ENCODE measurements at regions not wholly inside any gene's neighbourhood (a gene's known extent, or its start where the extent isn't known, plus 50 kb on each side); places are given as distances from the start of the nearest gene placed in this dataset.

GRCh38 chr1:208829595-208829994 is 585.4 kb upstream of the PLXNA2 start:
- no peak for DNase-seq
- no peaks in the 10 kb centered on the region for H3K4me1 Mint-ChIP-seq (ENCODE audit: low read depth)
- no peaks in the 10 kb centered on the region for H3K36me3 Mint-ChIP-seq (ENCODE audit: low read depth)
- ChIA-PET CTCF (no interaction called here), POLR2A (no interaction called here)
- H3K27ac Mint-ChIP-seq: no peak overlapping the region
- no peaks in the 10 kb centered on the region for H3K9me3 Mint-ChIP-seq (ENCODE audit: insufficient read depth)
- ATAC-seq: no peak
- no peaks in the 10 kb centered on the region for H3K27me3 Mint-ChIP-seq (ENCODE audit: low read depth)
- H3K4me3 Mint-ChIP-seq: no peak overlapping the region

GRCh38 chr1:208834381-208835096 is 590.4 kb upstream of the PLXNA2 start:
- Mint-ChIP-seq H3K9me3 (ENCODE audit: insufficient read depth) (no peaks in the 10 kb centered on the region), H3K27ac (no peak overlapping the region), H3K4me3 (no peak overlapping the region), H3K4me1 (ENCODE audit: low read depth) (no peaks in the 10 kb centered on the region), H3K36me3 (ENCODE audit: low read depth) (no peaks in the 10 kb centered on the region), H3K27me3 (ENCODE audit: low read depth) (no peaks in the 10 kb centered on the region)
- no peak for DNase-seq
- ChIA-PET POLR2A (no interaction called here), CTCF (no interaction called here)
- ATAC-seq: no peak

- POLR2A ChIA-PET: no interaction called here
- H3K36me3 Mint-ChIP-seq (ENCODE audit: low read depth): no peaks in the 10 kb centered on the region
These were observed 590.9 kb upstream of the PLXNA2 start for GRCh38 chr1:208835097-208835463.

GRCh38 chr1:208835781-208836180 is 591.6 kb upstream of the PLXNA2 start:
- ATAC-seq (no peak), DNase-seq (no peak)
- CTCF ChIA-PET: no interaction called here
- Mint-ChIP-seq H3K4me1 (ENCODE audit: low read depth) (no peaks in the 10 kb centered on the region), H3K36me3 (ENCODE audit: low read depth) (no peaks in the 10 kb centered on the region), H3K9me3 (ENCODE audit: insufficient read depth) (no peaks in the 10 kb centered on the region), H3K27me3 (ENCODE audit: low read depth) (no peaks in the 10 kb centered on the region), H3K4me3 (no peak overlapping the region), H3K27ac (no peak overlapping the region)
- POLR2A ChIA-PET: no interaction called here

More at GRCh38 chr1:208835097-208835463, 590.9 kb upstream of the PLXNA2 start:
- Mint-ChIP-seq H3K27ac (no peak overlapping the region), H3K4me3 (no peak overlapping the region), H3K9me3 (ENCODE audit: insufficient read depth) (no peaks in the 10 kb centered on the region), H3K27me3 (ENCODE audit: low read depth) (no peaks in the 10 kb centered on the region), H3K4me1 (ENCODE audit: low read depth) (no peaks in the 10 kb centered on the region)
- DNase-seq (no peak), ATAC-seq (no peak)
- CTCF ChIA-PET: no interaction called here

GRCh38 chr1:208837242-208837641 is 593.1 kb upstream of the PLXNA2 start:
- ATAC-seq (no peak), DNase-seq (no peak)
- Mint-ChIP-seq H3K9me3 (ENCODE audit: insufficient read depth) (no peaks in the 10 kb centered on the region), H3K4me3 (no peak overlapping the region), H3K27ac (no peak overlapping the region), H3K4me1 (ENCODE audit: low read depth) (no peaks in the 10 kb centered on the region), H3K36me3 (ENCODE audit: low read depth) (no peaks in the 10 kb centered on the region), H3K27me3 (ENCODE audit: low read depth) (no peaks in the 10 kb centered on the region)
- CTCF ChIA-PET: no interaction called here
- POLR2A ChIA-PET: no interaction called here

GRCh38 chr1:208841436-208841835 is 597.3 kb upstream of the PLXNA2 start:
- H3K4me3 Mint-ChIP-seq: no peak overlapping the region
- POLR2A ChIA-PET: no interaction called here
- CTCF ChIA-PET: no interaction called here
- no peak overlapping the region for H3K27ac Mint-ChIP-seq
- H3K4me1 Mint-ChIP-seq (ENCODE audit: low read depth): no peaks in the 10 kb centered on the region
- H3K27me3 Mint-ChIP-seq (ENCODE audit: low read depth): no peaks in the 10 kb centered on the region
- H3K36me3 Mint-ChIP-seq (ENCODE audit: low read depth): no peaks in the 10 kb centered on the region
- no peak for DNase-seq
- ATAC-seq: no peak
- no peaks in the 10 kb centered on the region for H3K9me3 Mint-ChIP-seq (ENCODE audit: insufficient read depth)

GRCh38 chr1:208842451-208842850 is 598.3 kb upstream of the PLXNA2 start:
- ATAC-seq (no peak), DNase-seq (no peak)
- Mint-ChIP-seq H3K27me3 (ENCODE audit: low read depth) (no peaks in the 10 kb centered on the region), H3K27ac (no peak overlapping the region), H3K4me1 (ENCODE audit: low read depth) (no peaks in the 10 kb centered on the region), H3K9me3 (ENCODE audit: insufficient read depth) (no peaks in the 10 kb centered on the region), H3K36me3 (ENCODE audit: low read depth) (no peaks in the 10 kb centered on the region), H3K4me3 (no peak overlapping the region)
- CTCF ChIA-PET: no interaction called here
- POLR2A ChIA-PET: no interaction called here

- Mint-ChIP-seq H3K4me1 (ENCODE audit: low read depth) (no peaks in the 10 kb centered on the region), H3K36me3 (ENCODE audit: low read depth) (no peaks in the 10 kb centered on the region), H3K9me3 (ENCODE audit: insufficient read depth) (no peaks in the 10 kb centered on the region), H3K27ac (no peak overlapping the region), H3K27me3 (ENCODE audit: low read depth) (no peaks in the 10 kb centered on the region), H3K4me3 (no peak overlapping the region)
- ATAC-seq (no peak), DNase-seq (no peak)
- ChIA-PET POLR2A (no interaction called here), CTCF (no interaction called here)
These were observed 600.0 kb upstream of the PLXNA2 start for GRCh38 chr1:208844158-208844557.

- ChIA-PET POLR2A (no interaction called here), CTCF (no interaction called here)
- Mint-ChIP-seq H3K4me3 (no peak overlapping the region), H3K4me1 (ENCODE audit: low read depth) (no peaks in the 10 kb centered on the region), H3K36me3 (ENCODE audit: low read depth) (no peaks in the 10 kb centered on the region), H3K27ac (no peak overlapping the region), H3K9me3 (ENCODE audit: insufficient read depth) (no peaks in the 10 kb centered on the region), H3K27me3 (ENCODE audit: low read depth) (no peaks in the 10 kb centered on the region)
- no peak for DNase-seq
- ATAC-seq: no peak
These were observed 604.7 kb upstream of the PLXNA2 start for GRCh38 chr1:208848854-208849253.

- POLR2A ChIA-PET: no interaction called here
- H3K4me1 Mint-ChIP-seq (ENCODE audit: low read depth): no peaks in the 10 kb centered on the region
- ATAC-seq: no peak
- no peaks in the 10 kb centered on the region for H3K27me3 Mint-ChIP-seq (ENCODE audit: low read depth)
- CTCF ChIA-PET: no interaction called here
- H3K4me3 Mint-ChIP-seq: no peak overlapping the region
- H3K9me3 Mint-ChIP-seq (ENCODE audit: insufficient read depth): no peaks in the 10 kb centered on the region
- H3K36me3 Mint-ChIP-seq (ENCODE audit: low read depth): no peaks in the 10 kb centered on the region
- H3K27ac Mint-ChIP-seq: no peak overlapping the region
- DNase-seq: no peak
These were observed 606.3 kb upstream of the PLXNA2 start for GRCh38 chr1:208850442-208850841.

GRCh38 chr1:208851366-208851765 is 607.2 kb upstream of the PLXNA2 start:
- ATAC-seq (no peak), DNase-seq (no peak)
- no peaks in the 10 kb centered on the region for H3K36me3 Mint-ChIP-seq (ENCODE audit: low read depth)
- no peak overlapping the region for H3K27ac Mint-ChIP-seq
- no peaks in the 10 kb centered on the region for H3K9me3 Mint-ChIP-seq (ENCODE audit: insufficient read depth)
- H3K27me3 Mint-ChIP-seq (ENCODE audit: low read depth): no peaks in the 10 kb centered on the region
- no peaks in the 10 kb centered on the region for H3K4me1 Mint-ChIP-seq (ENCODE audit: low read depth)
- no peak overlapping the region for H3K4me3 Mint-ChIP-seq
- POLR2A ChIA-PET: no interaction called here
- CTCF ChIA-PET: no interaction called here

GRCh38 chr1:208852911-208853310 is 608.7 kb upstream of the PLXNA2 start:
- Mint-ChIP-seq H3K9me3 (ENCODE audit: insufficient read depth) (no peaks in the 10 kb centered on the region), H3K27me3 (ENCODE audit: low read depth) (no peaks in the 10 kb centered on the region), H3K27ac (no peak overlapping the region), H3K4me3 (no peak overlapping the region), H3K36me3 (ENCODE audit: low read depth) (no peaks in the 10 kb centered on the region), H3K4me1 (ENCODE audit: low read depth) (no peaks in the 10 kb centered on the region)
- ChIA-PET POLR2A (no interaction called here), CTCF (no interaction called here)
- DNase-seq (no peak), ATAC-seq (no peak)

- Mint-ChIP-seq H3K36me3 (ENCODE audit: low read depth) (no peaks in the 10 kb centered on the region), H3K4me3 (no peak overlapping the region), H3K4me1 (ENCODE audit: low read depth) (no peaks in the 10 kb centered on the region), H3K9me3 (ENCODE audit: insufficient read depth) (no peaks in the 10 kb centered on the region), H3K27me3 (ENCODE audit: low read depth) (no peaks in the 10 kb centered on the region), H3K27ac (no peak overlapping the region)
- POLR2A ChIA-PET: no interaction called here
- CTCF ChIA-PET: no interaction called here
- no peak for ATAC-seq
- no peak for DNase-seq
These were observed 611.2 kb upstream of the PLXNA2 start for GRCh38 chr1:208855403-208855802.
